GM23338 (cell line): ENCODE measurements at regions not wholly inside any gene's neighbourhood (a gene's known extent, or its start where the extent isn't known, plus 50 kb on each side); places are given as distances from the start of the nearest gene placed in this dataset.

Experiments
- EZH2phosphoT487 ChIP-seq: fragments of 200-600 bp; sonication (generic); IDR thresholded peaks from one replicate; pipeline ENCODE4 v1.8.1; 2018; ENCODE audit warnings: antibody characterized with exemption; ENCODE audit not compliant: unreplicated experiment
- REST ChIP-seq: IDR thresholded peaks from one replicate; pipeline ENCODE4 v1.6.1; 2018; ENCODE audit warnings: antibody characterized with exemption; ENCODE audit not compliant: unreplicated experiment
- TF ChIP-seq, protein P1 (sequence below), 2 experiments: fragments of 200-600 bp in 1 of 2; sonication (generic) in 1 of 2; conservative IDR thresholded peaks; 2 replicates each; pipeline versions ENCODE4 v1.5.1 to v1.6.1; 2016 to 2017; ENCODE audit warnings: antibody characterized with exemption in 2 of 2, low read depth in 2 of 2, mild to moderate bottlenecking in 2 of 2, moderate library complexity in 1 of 2

GRCh38 chr10:91049296-91049987 is 128.6 kb upstream of the ANKRD1 start:
- no peak for TF ChIP-seq EZH2phosphoT487
- TF ChIP-seq, protein P1, sequence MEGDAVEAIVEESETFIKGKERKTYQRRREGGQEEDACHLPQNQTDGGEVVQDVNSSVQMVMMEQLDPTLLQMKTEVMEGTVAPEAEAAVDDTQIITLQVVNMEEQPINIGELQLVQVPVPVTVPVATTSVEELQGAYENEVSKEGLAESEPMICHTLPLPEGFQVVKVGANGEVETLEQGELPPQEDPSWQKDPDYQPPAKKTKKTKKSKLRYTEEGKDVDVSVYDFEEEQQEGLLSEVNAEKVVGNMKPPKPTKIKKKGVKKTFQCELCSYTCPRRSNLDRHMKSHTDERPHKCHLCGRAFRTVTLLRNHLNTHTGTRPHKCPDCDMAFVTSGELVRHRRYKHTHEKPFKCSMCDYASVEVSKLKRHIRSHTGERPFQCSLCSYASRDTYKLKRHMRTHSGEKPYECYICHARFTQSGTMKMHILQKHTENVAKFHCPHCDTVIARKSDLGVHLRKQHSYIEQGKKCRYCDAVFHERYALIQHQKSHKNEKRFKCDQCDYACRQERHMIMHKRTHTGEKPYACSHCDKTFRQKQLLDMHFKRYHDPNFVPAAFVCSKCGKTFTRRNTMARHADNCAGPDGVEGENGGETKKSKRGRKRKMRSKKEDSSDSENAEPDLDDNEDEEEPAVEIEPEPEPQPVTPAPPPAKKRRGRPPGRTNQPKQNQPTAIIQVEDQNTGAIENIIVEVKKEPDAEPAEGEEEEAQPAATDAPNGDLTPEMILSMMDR (conservative IDR thresholded peaks at IDR 0.05; ENCODE audit: low read depth in 2 of 2): no peak
- TF ChIP-seq REST: no peak
